ENCODE measurements at regions not wholly inside any gene's neighbourhood (a gene's known extent, or its start where the extent isn't known, plus 50 kb on each side); places are given as distances from the start of the nearest gene placed in this dataset.
"Not testable (repeated sequence)": the region's sequence is repeated elsewhere in the genome, so short reads cannot be mapped to it uniquely, and the experiment has no call there.

GRCh38 chrX:17944833-17945497 is 83.9 kb upstream of the RAI2 start:
- Histone ChIP-seq H3K4me2 (ENCODE audit: low read length) (no peak overlapping the region), H3K79me2 (ENCODE audit: insufficient read depth, low read length) (no peaks in the 10 kb centered on the region), H3K9me3 (ENCODE audit: low read length) (no peaks in the 10 kb centered on the region), H3K9me2 (ENCODE audit: low read depth, low read length) (no peaks in the 10 kb centered on the region), H4K20me1 (ENCODE audit: insufficient read depth, low read length) (no peaks in the 10 kb centered on the region), H3K4me3 (ENCODE audit: low read depth, low read length, poor library complexity, severe bottlenecking) (no peak overlapping the region), H3K27ac (ENCODE audit: low read depth, low read length, poor library complexity, severe bottlenecking) (no peak overlapping the region), H3K36me3 (ENCODE audit: insufficient read depth, low read length) (no peaks in the 10 kb centered on the region), H3K9ac (ENCODE audit: low read length) (no peak overlapping the region), H3F3A (ENCODE audit: insufficient read depth, low read length) (no peaks in the 10 kb centered on the region), H2AFZ (ENCODE audit: low read length) (no peak overlapping the region), H3K27me3 (ENCODE audit: insufficient read depth, low read length) (no peaks in the 10 kb centered on the region), H3K4me1 (ENCODE audit: insufficient read depth, low read length, severe bottlenecking) (no peaks in the 10 kb centered on the region)
- TF ChIP-seq CTCF (IDR thresholded peaks at IDR 0.05; ENCODE audit: low read length) = peak; percentile 55; the same call in 1 of the 2 replicates
- TF ChIP-seq EZH2 (IDR thresholded peaks at IDR 0.05; ENCODE audit: borderline replicate concordance, low read length) = no peak

GRCh38 chrX:17941171-17941570 is 80.1 kb upstream of the RAI2 start:
- not testable (repeated sequence) for H2AFZ ChIP-seq (ENCODE audit: low read length); H3K9ac ChIP-seq (ENCODE audit: low read length); H3K9me3 ChIP-seq (ENCODE audit: low read length); H3K4me1 ChIP-seq (ENCODE audit: insufficient read depth, low read length, severe bottlenecking); H3K4me2 ChIP-seq (ENCODE audit: low read length); H4K20me1 ChIP-seq (ENCODE audit: insufficient read depth, low read length); H3F3A ChIP-seq (ENCODE audit: insufficient read depth, low read length); H3K27me3 ChIP-seq (ENCODE audit: insufficient read depth, low read length); H3K4me3 ChIP-seq (ENCODE audit: low read depth, low read length, poor library complexity, severe bottlenecking); H3K79me2 ChIP-seq (ENCODE audit: insufficient read depth, low read length); H3K36me3 ChIP-seq (ENCODE audit: insufficient read depth, low read length); H3K27ac ChIP-seq (ENCODE audit: low read depth, low read length, poor library complexity, severe bottlenecking); H3K9me2 ChIP-seq (ENCODE audit: low read depth, low read length)

GRCh38 chrX:17939724-17940123 is 78.6 kb upstream of the RAI2 start:
- H4K20me1 ChIP-seq (ENCODE audit: insufficient read depth, low read length) = no peaks in the 10 kb centered on the region
- H3K4me2 ChIP-seq (ENCODE audit: low read length) = no peak overlapping the region
- no peak overlapping the region for H3K4me3 ChIP-seq (ENCODE audit: low read depth, low read length, poor library complexity, severe bottlenecking)
- H3K27me3 ChIP-seq (ENCODE audit: insufficient read depth, low read length) = no peaks in the 10 kb centered on the region
- H2AFZ ChIP-seq (ENCODE audit: low read length) = no peak overlapping the region
- H3K9me2 ChIP-seq (ENCODE audit: low read depth, low read length) = no peaks in the 10 kb centered on the region
- H3K27ac ChIP-seq (ENCODE audit: low read depth, low read length, poor library complexity, severe bottlenecking) = no peak overlapping the region
- no peaks in the 10 kb centered on the region for H3K79me2 ChIP-seq (ENCODE audit: insufficient read depth, low read length)
- H3K4me1 ChIP-seq (ENCODE audit: insufficient read depth, low read length, severe bottlenecking) = no peaks in the 10 kb centered on the region
- no peaks in the 10 kb centered on the region for H3K36me3 ChIP-seq (ENCODE audit: insufficient read depth, low read length)
- H3K9ac ChIP-seq (ENCODE audit: low read length) = no peak overlapping the region
- no peaks in the 10 kb centered on the region for H3F3A ChIP-seq (ENCODE audit: insufficient read depth, low read length)
- TF ChIP-seq CTCF (IDR thresholded peaks at IDR 0.05; ENCODE audit: low read length) (no peak), EZH2 (IDR thresholded peaks at IDR 0.05; ENCODE audit: borderline replicate concordance, low read length) (no peak)
- no peaks in the 10 kb centered on the region for H3K9me3 ChIP-seq (ENCODE audit: low read length)

GRCh38 chrX:17933856-17934255 is 72.8 kb upstream of the RAI2 start:
- Histone ChIP-seq H3F3A (ENCODE audit: insufficient read depth, low read length) (no peaks in the 10 kb centered on the region), H2AFZ (ENCODE audit: low read length) (no peak overlapping the region), H3K4me1 (ENCODE audit: insufficient read depth, low read length, severe bottlenecking) (no peaks in the 10 kb centered on the region), H3K79me2 (ENCODE audit: insufficient read depth, low read length) (no peaks in the 10 kb centered on the region), H3K27me3 (ENCODE audit: insufficient read depth, low read length) (no peaks in the 10 kb centered on the region), H3K9me3 (ENCODE audit: low read length) (no peaks in the 10 kb centered on the region), H4K20me1 (ENCODE audit: insufficient read depth, low read length) (no peaks in the 10 kb centered on the region), H3K4me3 (ENCODE audit: low read depth, low read length, poor library complexity, severe bottlenecking) (no peak overlapping the region), H3K4me2 (ENCODE audit: low read length) (no peak overlapping the region), H3K9me2 (ENCODE audit: low read depth, low read length) (no peaks in the 10 kb centered on the region), H3K9ac (ENCODE audit: low read length) (no peak overlapping the region), H3K27ac (ENCODE audit: low read depth, low read length, poor library complexity, severe bottlenecking) (no peak overlapping the region), H3K36me3 (ENCODE audit: insufficient read depth, low read length) (no peaks in the 10 kb centered on the region)
- TF ChIP-seq EZH2 (IDR thresholded peaks at IDR 0.05; ENCODE audit: borderline replicate concordance, low read length) (no peak), CTCF (IDR thresholded peaks at IDR 0.05; ENCODE audit: low read length) (no peak)

All from OCI-LY1 (cell line).